Raji (cell line): ENCODE measurements at regions not wholly inside any gene's neighbourhood (a gene's known extent, or its start where the extent isn't known, plus 50 kb on each side); places are given as distances from the start of the nearest gene placed in this dataset.

Experiments
- POLR2A ChIP-seq: IDR thresholded peaks from 2 replicates; pipeline ENCODE4 v1.6.1; 2011; ENCODE audit warnings: low read depth, low read length, control low read depth; ENCODE audit not compliant: insufficient read depth

DNA sequence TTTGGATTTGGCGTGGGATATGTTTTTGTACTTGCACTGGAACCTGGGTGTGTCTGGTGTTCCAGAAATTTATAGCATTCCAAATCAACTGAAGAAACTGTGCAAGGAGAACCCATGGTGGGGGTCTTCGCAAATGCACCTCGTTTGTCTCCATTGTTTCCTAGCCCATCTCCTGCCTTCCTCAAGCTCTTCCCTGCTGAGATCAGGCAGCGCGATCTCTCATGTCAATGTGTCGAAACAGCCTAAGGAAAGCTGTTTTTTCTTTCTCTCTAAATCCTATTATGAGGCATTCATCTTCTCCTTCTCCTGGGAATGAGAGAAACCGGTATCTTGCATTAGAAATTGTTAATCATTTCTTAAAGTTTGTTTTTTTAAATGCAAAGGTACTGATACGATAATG lies 131.0 kb downstream of the KLF5 start:
- no peak for TF ChIP-seq POLR2A

DNA sequence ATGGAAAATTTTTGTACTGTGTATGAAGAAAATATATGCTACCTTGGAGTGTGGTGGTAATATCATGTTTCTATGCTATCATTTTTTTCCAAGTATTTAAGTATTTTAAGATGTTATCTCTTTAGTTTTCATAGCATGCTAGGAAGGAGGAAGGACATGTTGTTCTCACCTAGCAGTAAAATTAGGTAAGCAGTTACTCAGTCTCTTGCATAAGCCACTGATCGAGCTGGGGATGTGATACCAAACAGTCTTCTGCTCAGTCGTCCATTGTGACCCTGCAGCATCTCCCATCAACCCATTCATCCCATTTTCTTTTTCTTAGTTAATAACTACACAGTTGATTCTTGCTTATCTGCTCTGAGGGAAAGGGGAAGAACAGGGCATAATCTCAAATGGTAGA lies 130.6 kb downstream of the KLF5 start:
- no peak for TF ChIP-seq POLR2A

DNA sequence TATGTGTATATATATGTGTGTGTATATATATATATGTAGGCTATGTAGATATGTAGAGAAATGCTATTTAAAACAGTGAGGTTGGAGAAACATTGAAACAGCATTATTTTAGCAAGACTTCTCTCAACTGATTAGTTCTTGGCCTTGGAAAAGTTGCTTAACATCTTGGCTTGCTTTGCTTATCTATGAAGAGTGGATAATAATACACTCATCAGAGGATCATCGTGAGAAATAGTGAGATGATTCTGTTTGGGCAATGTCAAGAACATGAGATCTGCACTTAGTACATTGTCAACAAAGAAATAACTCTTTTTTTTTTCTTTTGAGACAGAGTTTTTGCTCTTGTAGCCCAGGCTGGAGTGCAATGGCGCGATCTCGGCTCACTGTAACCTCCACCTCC lies 128.3 kb downstream of the KLF5 start:
- no peak for TF ChIP-seq POLR2A

DNA sequence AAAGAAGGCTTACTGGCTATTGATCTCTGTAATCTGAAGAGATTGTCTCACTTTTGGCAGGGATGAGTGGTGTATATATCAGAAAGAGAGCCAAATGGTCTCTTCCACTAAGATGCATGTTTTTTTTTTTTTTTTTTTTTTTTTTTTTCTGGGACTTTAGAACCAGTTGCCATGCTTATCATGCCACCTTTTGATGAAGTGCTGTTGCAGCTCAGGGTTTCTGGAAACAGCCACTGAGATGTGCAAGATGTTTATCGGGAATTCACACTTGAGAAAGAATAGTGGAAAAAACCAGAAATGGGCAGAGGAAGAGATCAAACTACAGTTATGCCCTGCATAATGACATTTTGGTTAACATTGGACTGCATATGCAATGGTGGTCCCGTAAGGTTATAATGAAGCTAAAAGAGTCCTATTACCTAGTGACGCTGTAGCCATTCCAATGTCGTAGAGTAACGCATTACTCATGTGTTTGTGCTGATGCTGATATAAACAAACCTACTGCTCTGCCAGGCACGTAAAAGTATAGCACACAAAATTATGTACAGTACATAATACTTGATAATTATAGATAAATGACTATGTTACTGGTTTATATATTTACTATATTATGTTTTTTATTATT lies 121.0 kb downstream of the KLF5 start:
- TF ChIP-seq POLR2A = no peak

DNA sequence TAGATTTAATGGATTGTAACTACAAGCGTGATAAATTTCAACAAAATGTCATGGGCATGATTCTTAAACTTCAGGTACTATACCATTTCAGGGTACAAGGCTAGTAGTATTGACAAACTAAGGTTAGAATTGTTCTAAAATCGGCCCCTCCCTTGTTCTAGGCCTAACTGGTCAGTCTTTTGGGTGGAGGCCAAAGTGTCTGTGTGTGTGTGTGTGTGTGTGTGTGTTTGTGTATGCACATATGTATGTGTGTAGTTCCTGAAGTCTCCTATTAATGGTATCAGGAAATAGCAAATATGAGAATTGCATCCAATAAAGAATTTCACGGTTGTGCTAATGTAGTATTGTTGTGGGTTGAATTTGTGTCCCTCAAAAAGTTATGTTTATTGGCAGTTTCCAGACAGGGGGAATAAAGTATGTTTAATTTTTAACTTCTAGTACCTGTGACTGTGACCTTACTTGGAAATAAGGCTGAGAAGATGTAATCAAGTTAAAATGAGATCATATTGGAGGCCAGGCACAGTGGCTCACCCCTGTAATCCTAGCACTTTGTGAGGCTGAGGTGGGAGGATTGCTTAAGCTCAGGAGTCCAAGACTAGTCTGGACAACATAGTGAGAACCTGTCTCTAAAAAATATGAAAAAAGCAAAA lies 119.2 kb downstream of the KLF5 start:
- TF ChIP-seq POLR2A = no peak

DNA sequence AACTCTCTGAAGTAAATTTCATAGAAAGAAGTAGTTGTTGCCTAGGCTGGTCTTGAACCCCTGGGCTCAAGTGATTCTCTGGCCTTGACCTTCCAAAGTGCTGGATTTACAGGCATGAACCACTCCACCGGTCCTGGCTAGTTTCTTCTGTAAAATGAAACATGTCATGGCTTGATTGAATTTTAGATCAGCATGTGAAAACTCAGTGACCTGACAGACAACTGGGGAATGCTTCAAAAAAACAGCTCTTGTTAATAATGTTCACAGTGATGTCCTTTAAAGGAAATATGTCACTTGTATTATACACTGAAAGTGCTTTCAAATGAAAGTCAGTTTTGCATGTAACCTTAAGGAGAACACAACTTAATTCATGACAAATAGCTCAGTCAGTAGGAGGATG lies 118.2 kb downstream of the KLF5 start:
- no peak for TF ChIP-seq POLR2A

DNA sequence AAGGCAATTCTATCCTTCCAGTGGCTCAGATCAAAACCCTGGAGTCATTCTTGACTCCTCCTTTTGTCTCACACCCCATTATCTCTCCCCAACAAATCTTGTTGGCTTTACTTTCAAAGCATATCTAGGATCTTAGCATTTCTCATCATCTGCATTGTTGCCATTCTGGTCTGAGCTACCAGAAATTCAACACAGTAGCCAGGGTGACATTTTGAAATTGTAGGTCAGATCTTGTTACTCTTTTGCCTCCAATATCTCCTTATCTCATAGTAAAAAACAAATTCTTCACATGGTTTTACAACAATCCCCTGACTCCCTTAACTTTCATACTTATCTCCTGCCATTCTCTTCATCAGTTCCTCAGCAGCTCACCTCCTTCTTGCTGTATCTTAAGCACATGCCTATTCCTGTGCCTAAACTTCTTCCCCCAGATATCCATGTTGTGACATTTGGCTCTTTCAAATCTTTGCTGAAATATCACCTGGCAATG lies 115.8 kb downstream of the KLF5 start:
- TF ChIP-seq POLR2A = no peak

DNA sequence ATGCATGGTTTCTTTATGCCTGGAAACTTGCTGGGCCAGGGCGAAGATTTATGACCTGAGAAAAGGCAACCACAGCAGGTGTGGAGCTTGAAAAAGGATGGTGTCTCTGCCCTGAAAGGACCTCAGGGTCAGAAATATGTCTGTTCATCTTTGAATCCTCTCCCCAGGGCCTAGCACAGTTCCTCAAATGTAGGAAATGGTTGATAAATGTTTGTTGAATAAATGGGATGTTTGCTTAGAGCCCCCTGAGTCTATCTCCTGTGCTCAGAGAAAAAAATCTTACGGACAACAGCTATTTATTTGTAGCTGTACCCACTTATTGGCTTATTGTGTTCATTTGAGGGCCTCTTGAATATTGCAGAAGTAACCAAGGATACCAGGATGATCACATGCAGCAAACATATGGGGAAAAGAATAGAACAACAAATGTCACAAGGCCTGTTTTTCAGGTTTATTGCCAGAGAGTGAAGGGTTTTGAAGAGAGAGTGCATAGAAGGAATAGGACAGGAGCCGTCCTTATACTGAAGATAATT lies 114.5 kb downstream of the KLF5 start:
- TF ChIP-seq POLR2A = no peak

DNA sequence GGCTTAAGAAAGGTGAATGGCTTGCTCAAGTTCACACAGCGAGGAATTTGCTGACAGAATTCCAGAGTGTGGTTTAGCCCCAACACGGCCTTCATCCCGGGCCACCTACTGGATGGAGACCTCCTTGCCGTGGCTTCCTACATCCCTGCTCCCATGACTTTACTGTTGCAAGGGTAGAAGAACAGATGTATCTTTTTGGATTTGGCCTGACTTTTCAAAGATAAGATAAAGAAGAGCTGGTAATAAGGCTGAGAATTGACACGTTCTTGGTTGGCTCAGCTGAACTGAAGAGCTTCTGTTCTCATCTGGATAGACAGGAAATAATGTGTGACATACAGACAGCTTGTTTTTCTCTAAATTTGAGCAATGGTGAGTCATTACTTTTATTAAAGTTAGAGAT lies 113.1 kb downstream of the KLF5 start:
- no peak for TF ChIP-seq POLR2A

DNA sequence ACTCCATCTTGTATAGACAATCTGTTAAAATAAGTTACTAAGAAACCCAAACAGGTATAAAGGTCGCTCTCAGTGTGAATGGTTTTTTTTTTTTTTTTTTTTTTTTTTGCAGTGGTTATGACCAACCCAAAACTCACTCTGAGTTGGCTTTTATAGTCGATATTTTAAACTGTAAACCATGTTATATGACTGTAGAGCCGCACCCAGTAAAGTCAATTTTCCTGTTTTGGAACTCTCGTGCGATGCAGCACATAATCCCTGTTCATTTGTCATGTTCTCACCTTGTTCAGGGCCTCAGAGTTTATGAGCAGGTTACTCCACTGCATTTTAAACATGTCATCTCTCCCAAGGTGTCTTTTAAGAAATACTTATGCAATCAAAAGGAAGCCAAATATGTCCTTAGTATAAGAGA lies 112.5 kb downstream of the KLF5 start:
- TF ChIP-seq POLR2A = no peak

DNA sequence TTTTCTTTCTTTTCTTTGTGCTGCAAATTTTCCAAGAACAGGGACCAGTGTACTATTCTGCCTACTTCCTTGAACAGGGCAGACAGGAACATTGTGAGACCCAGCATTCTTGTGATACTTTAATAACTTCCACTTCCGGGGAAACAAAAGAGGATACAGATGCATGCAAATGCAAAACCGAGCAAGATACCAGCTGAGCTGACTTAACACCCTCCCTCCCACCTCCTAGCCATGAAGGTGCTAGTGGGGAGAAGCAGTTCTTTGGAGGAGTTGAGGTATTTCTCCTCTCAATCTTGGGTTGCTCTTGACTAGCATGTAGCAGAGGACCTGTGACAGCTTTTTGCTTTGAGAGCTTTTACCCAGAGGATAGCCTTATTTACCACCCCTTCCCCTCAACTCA lies 111.2 kb downstream of the KLF5 start:
- TF ChIP-seq POLR2A = no peak

DNA sequence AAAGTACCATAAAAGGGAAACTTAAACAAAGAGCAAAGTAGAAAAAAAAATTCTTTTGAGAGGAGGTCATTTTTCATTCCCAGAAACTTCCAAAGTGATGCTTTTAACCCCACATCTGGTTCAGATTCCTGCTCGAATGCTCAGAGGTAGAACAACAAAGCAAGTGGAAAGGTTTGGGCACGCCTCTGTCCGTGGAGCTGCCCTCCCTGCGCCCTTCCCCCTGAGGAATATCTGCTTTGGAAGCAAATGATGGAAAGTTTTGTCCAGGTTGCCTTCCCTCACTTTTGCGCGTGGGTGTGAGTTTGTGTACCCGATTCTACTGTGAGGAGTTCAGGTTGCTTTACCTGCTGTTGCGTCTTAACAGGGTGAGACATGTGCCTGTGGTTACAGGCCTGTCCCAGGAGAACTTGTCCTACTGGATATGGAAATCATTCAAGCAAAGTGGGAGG lies 110.2 kb downstream of the KLF5 start:
- no peak for TF ChIP-seq POLR2A

DNA sequence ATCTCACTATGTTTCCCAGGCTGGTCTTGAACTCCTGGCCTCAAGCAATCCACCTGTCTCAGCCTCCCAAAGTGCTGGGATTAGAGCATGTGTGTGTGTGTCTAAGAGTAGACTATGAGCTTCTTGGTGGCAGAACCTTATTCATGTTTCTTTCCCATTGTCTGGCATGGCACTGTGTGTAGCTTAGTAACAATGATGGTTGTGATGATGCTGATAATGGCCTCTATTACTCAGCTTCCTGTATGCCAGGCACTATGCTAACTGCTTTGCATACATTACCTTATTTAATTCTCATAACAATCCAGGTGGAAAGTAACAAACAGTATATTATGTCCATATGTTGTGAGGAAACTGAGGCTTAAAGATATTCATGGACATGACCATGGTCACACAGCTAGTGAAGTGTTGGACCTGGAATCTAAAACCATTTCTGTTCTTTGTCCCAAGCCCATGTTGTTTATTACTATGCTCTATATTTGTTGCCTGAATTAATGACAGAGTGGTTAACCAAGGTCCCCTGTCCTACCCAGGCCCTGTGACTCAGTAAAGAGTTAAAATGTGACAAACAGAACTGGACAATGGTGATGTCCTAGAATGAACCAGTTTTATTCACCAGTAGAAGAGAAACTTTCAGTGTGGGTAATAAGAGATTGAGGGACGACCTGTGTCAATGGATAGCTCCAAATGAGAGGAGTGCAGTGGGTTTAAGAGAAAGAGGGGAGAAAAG lies 109.6 kb downstream of the KLF5 start:
- TF ChIP-seq POLR2A = no peak

DNA sequence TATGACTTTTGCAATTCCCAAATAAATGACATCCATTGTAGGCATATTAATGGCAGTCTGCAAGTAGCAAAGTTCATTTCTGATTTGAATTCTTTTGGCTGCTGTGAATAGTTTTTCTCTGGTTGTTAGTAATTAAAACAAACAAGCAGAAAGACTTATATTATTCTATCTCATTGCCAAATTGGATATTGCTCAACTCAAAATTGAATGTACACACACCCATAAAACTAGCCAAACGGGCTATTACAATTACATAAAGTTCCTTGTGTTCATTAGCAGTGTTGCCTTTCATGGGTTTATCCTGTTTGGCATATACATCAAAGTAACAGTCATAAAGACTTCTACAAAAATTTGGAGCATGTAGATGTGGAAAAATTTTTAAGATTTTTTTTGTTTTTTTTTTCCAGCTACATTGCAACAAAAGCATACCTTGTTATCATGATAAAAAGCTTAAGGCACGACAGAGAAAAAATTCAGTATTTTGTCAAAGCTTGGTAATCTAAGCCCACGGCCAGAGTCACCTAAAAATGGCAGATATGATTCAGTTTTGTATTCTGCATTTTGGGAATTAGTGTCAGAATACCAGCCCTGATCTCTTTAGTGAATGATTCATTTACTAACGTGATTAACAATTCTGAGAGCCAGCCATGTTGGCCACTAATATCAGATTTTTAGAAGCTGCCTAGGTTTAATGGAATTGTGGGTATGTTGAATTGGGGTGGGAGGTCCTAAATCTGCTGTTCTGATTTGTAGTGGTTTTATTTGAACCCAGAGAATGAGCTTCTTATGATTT lies 108.4 kb downstream of the KLF5 start:
- no peak for TF ChIP-seq POLR2A

DNA sequence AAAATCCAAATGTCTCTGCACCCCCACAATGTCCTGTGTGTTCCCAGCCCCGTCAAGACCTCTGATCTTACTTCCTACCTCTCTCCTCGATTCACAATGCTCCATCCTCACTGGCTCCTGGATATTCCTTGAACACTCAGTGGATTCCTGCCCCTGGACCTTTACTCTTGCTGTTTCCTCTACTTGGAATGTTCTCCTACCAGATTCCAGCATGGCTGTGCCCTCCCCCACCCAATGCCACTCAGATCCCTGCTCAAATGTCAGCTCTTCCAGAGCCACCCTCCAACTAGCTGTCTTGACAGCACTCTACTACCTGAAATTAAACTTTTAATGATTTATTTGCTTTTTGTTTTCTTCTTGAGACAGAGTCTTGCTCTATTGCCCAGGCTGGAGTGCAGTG lies 107.4 kb downstream of the KLF5 start:
- TF ChIP-seq POLR2A = no peak
